NCI-H69 (cell line): ENCODE measurements at regions not wholly inside any gene's neighbourhood (a gene's known extent, or its start where the extent isn't known, plus 50 kb on each side); places are given as distances from the start of the nearest gene placed in this dataset.
"Not testable (repeated sequence)": the region's sequence is repeated elsewhere in the genome, so short reads cannot be mapped to it uniquely, and the experiment has no call there.

Source experiments
- DNase-seq: peaks from one replicate; lab custom pipeline; 2025; lab: John Stamatoyannopoulos, UW

DNA sequence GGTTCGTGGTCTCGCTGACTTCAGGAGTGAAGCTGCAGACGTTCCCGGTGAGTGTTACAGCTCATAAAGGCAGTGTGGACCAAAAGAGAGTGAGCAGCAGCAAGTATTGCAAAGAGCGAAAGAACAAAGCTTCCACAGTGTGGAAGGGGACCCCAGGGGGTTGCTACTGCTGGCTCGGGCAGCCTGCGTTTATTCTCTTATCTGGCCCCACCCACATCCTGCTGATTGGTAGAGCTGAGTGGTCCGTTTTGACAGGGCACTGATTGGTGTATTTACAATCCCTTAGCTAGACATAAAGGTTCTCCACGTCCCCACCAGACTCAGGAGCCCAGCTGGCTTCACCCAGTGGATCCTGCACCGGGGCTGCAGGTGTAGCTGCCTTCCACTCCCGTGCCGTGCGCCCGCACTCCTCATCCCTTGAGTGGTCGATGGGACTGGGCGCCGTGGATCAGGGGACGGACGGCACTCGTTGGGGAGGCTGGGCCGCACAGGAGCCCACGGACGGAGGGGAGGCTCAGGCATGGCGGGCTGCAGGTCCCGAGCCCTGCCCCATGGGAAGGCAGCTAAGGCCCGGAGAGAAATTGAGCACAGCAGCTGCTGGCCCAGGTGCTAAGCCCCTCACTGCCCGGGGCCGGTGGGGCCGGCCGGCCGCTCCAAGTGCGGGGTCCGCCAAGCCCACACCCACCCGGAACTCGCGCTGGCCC, 2661.6 kb upstream of the PCDH20 start:
- not testable (repeated sequence) for DNase-seq

DNA sequence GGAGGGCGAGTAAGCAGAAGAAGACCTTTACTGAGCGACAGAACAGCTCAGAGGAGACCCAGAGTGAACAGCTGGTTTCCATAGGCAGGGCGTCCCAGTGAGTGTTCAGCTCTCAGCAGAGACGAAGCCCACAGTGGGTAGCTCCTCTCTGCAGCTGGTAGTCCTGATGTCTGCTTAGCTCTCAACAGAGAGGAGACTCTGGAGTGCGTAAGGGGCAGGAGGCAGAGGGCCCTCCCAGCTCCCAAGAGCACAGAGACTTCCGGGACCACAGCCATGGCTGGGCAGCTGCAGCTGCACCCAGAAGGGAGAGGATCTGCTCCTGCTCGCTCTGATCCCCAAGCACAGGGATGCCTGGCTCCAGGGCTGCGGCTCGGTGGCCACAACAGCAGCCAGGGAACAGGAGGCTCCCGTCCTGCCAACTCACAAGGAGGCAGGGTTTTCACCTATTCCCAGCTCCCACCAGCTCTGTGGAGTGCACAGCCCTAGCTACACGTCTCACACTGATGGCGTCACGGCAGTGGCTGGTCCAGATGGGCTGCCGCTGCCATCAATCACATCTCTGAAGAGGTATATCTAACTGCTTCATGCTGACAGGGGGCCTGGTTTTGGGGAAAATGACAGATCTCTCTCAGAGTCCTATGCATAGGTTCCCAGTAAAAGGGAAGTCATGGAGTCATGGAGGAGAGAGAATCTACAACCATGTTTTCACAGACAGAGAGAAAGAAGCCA, 2660.1 kb upstream of the PCDH20 start:
- no peak for DNase-seq

- no peak for DNase-seq
Observed at GRCh38 chr13:64074971-64075474, 2659.4 kb upstream of the PCDH20 start.

DNA sequence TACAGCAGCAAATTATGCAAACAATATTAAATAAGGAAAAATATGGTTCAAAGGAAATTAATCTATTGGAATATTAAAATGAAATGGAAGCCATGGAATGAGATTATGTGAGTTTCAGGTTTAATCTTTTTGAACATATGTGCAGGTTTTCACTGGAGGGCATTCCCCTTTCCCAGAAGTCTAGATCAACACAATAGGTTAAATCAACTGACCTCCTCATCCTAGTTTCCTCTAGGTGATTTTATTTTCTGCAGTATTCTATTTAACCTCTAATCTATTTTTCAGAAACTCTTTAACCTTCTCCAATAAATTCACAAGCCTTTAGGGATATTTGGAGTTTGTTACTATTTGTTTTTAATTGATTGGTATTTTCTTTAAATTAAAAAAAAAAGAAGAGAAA, 2657.6 kb upstream of the PCDH20 start:
- DNase-seq = peak; percentile 8

DNA sequence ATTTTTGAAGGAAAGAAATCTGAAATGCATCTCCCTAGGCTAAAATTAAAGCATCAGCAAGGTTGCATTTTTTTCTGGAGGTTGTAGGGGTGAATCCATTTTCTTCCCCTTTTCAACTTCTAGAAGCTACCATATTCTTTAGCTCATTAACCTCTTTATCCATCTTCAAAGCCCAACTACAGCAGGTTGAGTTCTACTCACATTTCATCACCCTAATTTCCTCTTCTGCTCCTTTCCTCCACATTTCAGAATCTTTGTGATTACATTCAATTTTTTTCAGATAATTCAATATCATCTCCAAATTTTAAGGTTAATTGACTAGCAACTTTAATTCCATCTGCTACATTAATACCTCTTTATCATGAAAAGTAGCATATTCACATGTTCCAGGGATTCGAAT, 2655.7 kb upstream of the PCDH20 start:
- no peak for DNase-seq

DNA sequence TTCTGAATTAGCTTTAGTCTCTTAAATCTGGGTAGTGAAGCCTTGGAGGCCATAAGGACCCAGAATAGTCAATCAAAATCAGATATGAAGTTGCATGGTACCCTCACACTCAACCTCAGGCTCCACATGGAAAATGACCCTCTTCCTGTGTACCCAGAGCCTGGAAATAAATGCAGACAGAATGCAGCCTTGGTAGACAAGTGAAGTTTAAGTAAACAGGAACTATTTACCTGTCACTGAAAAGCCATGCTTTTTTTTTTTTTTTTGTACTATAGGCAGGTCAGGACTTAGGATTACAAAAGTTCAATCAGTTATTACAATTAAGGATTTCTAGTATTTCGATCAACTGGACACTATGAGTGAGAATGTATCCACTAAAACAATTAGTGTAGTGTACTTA, 2654.2 kb upstream of the PCDH20 start:
- peak; percentile 10 for DNase-seq

DNA sequence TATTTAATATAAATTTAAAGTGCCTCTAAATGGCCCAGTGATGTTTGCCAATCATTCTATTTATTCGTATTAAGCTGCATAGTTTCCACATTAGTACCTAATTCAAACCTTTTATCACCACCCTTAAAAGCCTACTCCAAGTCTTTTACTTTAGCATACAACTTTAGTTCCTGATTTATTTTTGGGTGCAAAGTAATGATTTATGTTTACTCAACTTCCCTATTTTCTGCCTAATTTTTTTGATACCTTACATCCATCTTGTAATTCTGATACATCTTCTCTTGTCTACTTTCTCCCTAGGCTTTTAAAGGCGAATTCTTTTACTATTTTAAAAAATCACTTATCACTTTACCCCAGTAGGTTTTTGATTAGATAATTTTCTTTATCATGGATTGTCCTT, 2651.1 kb upstream of the PCDH20 start:
- DNase-seq = no peak

DNA sequence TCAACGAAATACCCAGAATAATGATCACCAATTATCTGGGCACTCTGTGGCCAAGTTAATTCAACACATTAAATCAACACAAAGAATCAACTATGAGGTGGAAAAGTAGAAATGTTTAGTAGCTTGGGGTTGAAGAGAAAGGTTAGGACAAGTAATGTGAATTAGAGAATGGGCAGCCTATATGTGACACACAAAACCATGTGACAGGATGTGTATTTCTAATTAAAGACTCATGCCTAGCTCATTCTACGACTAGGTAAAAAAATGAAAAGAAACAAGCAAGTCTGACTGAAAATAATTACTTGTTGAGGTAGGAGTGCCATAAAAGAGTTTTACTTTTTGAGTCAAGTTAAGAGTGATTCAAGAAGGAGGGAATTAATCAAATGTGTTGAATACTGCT, 2646.0 kb upstream of the PCDH20 start:
- DNase-seq = no peak

DNA sequence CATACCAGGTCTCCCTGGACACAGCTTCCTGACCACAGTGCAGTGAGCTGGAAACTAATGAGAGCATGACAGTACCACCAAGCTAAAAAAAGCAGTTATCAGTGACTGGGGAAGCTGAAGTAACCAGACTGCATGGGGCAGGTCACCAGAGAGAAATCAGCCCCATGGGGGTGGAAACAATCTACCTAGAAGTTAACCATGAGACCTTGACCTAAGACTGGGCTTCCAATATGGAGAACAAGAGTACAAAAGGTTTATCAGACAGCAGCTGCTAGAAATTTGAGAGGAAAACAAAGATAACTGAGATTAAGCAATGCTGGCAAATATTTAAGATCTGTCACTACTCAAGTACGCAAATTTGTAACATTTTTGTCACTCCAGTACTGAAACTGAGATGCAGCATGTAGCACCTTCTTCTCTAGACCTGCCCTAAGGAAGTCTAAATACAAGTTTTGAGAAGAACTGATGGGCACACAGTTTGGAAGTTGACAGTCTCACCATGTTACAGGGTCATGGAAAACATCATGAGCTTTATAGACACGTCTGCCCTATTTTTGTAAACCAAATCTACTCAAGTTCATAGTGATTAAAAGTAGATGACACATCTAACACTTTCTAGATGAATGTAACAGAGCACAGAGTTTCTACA, 2641.8 kb upstream of the PCDH20 start:
- DNase-seq = no peak

GRCh38 chr13:64054321-64054720, 2638.7 kb upstream of the PCDH20 start:
- no peak for DNase-seq

DNA sequence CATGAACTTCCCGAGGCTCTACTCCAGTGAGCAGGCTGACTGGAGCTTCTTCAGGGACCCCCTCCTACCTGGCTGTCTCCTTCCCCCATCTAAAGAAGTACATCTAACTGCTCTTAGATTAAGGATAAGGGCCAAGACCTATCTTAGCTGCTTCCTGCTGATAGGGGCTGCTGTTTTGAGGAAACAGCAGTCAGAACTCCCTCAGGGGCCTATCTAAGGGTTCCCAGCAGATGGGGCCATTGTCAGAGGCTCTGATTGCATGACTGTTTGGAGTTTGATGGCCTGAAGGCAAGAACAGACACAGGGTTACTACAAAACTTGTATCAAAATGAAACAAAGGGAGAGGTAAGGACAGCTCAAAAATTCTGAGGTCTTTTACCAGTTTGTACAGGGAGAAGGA, 2636.9 kb upstream of the PCDH20 start:
- peak; percentile 76 for DNase-seq

GRCh38 chr13:64051278-64051677, 2635.6 kb upstream of the PCDH20 start:
- DNase-seq = no peak

DNA sequence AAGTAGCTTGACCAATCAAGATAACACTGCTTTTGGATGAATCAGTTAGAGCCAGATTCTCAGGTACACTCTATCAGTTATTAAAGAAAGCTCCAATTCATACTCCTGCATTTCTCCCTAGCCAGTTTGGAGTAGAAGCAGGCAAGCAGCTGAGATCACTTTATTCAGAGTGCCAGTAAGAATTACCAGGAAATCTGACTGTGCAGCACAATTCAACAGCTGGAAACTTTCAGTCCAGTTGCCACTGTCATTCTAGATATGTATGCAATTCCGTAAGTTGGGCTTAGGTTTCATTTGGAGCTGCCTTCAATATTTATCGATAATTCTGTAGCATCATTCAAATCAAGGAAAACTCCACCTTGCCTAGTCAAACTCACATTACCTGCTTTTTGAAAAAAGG, 2625.6 kb upstream of the PCDH20 start:
- DNase-seq = no peak

GRCh38 chr13:64033921-64034320, 2618.3 kb upstream of the PCDH20 start:
- peak; percentile 47 for DNase-seq

- DNase-seq = no peak
Observed at GRCh38 chr13:64029343-64030093, 2613.9 kb upstream of the PCDH20 start.

GRCh38 chr13:64028551-64028950, 2612.9 kb upstream of the PCDH20 start:
- DNase-seq = no peak

GRCh38 chr13:64020126-64020525, 2604.5 kb upstream of the PCDH20 start:
- DNase-seq = no peak

DNA sequence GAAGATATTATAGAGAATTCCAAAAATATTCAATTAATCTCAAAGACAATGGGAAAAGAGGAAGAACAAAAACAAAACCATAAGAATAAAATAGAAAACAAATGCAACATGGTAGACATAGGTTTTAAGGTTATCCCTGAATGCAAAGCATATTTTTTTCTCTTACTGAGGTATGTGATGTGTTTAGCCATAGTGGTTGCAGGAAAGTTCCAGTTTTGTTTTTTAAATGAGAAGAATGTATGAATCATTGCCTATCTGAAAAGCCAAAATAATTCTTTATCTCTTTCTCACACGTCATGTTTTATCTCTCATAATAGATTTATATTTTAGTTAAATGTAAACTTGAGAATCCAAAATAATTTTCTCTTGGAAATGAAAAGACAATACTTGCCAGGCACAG, 2591.7 kb upstream of the PCDH20 start:
- no peak for DNase-seq

DNA sequence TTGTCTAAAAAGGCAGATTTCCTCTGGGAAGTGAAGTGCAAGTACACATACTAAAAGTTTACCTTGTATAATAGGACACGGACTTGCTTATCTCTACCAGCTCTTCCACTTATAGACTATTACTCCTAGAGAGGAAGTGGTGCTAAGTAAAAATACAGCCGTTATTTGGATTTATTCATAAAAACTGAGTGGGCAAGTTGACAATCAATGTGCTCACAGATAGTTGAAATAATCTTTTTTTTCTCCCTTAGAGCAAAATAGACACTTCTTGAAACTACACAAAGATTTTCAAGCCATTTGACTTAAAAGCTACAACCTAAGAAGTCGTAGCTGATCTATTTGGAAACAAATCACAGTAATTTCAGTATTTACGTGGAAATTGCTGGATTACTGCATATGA, 2584.7 kb upstream of the PCDH20 start:
- no peak for DNase-seq

GRCh38 chr13:63999614-64000305, 2584.1 kb upstream of the PCDH20 start:
- no peak for DNase-seq

DNA sequence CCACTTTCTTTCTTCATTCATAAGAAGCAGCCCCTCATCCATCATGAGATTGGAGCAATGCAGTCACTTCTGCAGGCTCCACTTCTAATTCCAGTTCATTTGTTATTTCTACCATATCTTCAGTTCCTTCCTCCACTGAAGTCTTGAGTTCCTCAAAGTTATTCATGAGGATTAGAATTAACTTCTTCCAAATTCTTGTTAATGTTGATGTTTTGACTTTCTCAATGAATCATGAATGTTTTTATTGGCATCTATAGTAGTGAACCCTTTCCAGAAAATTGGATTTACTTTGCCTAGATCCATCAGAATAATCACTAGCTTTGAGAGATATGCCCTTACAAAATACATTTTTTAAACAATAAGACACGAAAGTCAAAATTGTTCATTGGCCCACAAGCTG, 2567.7 kb upstream of the PCDH20 start:
- DNase-seq = no peak

- no peak for DNase-seq
Observed at GRCh38 chr13:63979951-63980350, 2564.3 kb upstream of the PCDH20 start.
